Glomerular visceral epithelial cell (primary cell): ENCODE measurements at regions not wholly inside any gene's neighbourhood (a gene's known extent, or its start where the extent isn't known, plus 50 kb on each side); places are given as distances from the start of the nearest gene placed in this dataset.
"Not testable (repeated sequence)": the region's sequence is repeated elsewhere in the genome, so short reads cannot be mapped to it uniquely, and the experiment has no call there.

Experiments
- DNase-seq: peaks from one replicate; pipeline ENCODE4 v3.0.0-alpha.2; 2016; ENCODE audit errors: extremely low spot score

DNA sequence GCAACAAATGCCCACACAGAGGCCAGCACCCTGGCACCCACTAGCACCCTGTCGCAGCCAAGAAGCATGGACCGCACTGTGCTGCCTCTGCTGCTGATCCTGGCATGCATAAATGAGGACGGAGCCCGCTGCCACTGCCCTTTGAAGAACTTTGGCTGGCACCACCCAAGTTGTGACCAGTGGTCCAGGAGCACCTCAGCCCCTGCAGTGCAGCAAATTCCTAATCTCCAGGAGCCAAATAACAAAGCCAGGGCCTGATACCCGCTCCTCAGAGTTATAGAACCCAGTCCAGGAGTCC is 807.2 kb downstream of the GLUD2 start:
- no peak for DNase-seq

DNA sequence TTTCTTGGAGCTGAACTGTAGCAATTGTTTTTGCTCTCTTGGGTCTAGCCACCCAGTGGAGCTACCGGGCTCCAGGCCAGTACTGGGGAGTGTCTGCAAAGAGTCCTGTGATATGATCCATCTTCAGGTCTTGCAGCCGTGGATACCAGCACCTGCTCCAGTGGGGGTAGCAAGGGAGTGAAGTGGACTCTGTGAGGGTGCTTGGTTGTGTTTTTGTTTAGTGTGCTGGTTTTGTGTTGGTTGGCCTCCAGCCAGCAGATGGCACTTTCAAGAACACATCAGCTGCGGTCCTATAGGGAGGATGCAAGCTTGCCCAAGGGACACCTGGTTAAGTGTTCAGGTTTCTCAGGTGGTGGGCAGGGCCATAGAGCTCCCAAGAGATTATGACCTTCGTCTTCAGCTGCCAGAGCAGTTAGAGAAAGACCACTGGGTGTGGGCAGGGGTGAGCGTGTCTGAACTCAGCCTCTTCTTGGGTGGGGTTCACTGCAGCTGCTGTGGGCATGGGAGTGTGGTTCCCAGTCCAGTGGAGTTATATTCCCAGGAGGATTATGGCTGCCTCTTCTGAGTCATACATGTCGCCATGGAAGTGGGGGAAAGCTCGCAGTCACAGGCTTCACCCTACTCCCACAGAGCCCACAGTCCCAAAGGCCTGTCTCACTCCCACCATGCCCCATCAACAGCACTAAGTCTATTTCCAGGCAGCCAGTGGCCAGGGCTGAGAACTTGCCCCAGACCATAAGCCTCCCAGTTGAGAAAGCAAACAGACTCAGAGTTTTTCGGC is 811.6 kb downstream of the GLUD2 start:
- no peak for DNase-seq

DNA sequence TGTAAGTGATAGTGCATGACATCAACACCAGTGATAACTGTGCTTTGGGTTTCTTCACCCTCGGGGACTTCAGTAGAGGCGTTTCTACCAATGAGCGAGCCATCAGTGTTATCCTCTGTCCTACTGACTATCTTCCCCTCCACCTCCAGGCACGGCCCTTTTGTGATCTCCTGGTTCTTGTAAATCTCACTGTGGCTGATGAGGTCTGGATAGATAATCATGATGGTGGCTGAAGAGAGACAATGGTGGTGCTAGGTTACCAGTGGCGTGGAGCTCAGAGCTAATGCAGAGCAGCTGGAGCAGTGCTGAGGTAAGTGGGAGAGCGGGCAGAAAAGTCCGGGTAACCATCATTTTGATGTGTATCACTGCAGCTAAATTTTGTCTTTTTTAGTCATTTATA is 816.6 kb downstream of the GLUD2 start:
- no peak for DNase-seq

DNA sequence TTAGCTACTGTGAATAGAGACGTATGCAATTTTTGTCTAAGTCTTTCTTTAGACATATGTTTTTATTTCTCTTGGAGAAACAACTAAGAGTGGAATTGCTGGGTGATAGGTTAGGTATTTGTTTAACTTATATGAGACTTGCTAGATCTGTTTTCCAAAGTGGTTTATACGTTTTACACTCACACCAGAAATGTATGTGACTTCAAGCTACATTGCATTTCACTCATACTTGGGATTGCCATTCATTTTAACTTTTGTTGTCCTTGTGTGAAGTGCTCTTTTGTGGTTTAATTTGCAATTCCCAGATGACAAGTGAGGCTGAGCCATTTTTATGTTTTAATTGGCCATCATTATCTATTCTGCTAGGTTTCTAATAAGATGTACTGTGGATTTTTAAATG is 817.2 kb downstream of the GLUD2 start:
- no peak for DNase-seq

DNA sequence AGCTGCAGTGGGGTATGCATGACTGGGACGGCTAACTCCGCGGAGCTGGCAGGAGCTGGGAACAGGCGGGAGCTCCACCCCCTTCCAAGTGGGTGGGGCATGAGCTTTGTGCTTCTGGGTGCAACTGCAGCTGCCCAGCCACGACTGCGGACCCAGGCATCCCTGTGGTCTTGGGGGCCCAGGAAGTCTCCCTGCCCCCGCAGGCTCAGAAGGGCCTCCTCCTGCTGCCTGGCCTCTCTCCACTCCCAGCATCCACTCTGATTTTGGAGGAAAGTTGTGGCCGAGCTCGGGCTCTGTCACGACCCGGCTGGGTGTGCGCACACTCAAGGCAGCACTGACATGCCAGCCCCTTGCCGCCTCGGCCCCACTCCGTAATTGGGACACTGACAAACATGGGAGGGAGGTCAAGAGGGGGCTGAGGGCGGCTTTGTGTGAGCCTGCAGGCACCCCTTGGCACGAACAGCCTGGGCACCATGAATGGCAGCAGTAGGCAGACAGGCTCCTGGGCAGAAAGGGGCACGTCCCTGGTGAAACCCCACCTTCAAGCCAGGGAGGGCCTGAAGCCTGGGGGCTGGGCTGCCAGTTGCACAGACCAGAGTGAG is 822.6 kb downstream of the GLUD2 start:
- DNase-seq: no peak

DNA sequence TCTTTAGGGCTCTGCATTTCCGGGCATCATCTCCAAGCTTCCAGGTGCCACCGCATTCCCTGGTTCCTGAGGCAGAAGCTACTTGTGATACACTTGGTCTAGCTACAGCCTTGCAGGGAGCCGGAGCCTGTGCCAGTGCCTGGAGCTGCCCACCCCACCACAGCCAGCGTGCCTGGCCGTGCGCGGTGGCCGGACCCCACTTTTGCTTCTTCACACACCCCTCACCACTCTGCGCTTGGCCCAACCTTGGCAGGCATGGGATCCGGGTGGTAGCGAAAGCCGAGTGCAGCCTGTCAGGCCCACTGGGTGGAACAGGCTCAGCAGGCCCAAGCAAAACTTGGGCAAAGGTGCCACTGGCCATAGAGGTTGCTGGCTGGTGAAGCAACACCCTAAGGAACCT is 823.7 kb downstream of the GLUD2 start:
- no peak for DNase-seq

DNA sequence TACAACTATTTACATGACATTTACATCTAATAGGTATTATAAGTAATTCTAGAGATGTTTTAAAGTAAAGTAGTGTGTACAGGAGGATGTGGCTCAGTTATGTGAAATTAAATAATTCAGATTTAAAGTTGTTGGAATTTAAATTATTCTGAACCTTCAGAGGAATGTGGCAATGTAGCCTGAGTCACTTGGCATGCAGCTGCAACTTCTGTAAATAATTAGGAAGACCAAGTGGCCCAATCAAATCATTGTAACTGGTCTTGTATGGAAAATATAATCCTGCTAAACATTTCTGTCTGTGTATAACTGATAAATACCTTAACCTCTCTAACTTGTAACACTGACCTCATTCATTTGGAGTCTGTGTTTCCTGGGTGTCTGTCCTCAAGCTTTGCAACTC is 828.9 kb downstream of the GLUD2 start:
- DNase-seq: peak; percentile 40

DNA sequence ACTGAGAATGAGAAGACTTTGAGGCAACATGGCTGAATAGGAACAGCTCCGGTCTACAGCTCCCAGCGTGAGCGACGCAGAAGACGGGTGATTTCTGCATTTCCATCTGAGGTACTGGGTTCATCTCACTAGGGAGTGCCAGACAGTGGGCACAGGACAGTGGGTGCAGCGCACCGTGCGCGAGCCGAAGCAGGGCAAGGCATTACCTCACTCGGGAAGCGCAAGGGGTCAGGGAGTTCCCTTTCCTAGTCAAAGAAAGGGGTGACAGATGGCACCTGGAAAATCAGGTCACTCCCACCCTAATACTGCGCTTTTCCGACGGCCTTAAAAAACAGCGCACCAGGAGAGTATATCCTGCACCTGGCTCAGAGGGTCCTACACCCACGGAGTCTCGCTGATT is 829.9 kb downstream of the GLUD2 start:
- not testable (repeated sequence) for DNase-seq

DNA sequence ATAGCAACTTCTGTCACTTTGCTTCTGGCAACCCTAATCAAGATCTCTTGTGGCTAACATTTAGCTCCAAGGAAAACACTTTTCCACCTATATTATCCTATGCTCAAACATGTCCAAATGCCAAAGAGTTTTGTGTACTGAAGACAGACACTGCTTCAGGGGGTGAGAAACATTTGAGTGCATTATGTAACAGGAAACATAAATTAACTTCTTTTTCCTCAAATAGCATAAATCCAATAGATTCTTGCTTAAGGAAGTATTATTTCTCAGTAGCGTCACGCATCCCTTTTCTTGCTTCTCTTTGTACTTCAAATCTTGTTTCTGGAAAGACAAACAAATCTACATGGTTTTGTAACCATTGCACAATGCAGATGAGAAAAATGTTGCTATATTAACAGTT is 839.1 kb downstream of the GLUD2 start:
- no peak for DNase-seq

DNA sequence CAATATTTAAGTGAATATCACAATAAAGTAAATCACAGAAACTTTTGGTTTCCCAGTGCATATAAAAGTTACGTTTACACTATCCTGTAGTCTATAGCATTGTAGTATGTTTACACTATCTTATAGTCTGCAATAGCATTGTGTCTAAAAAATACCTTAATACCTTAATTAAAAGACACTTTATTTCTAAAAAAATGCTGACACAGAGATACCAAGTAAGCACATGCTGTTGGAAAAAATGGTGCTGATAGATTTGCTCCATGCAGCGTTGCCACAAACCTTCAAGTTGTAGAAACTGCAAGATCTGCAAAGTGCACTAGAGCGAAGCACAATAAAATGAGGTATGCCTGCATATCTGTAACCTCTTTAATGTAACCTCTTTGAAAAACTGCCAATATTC is 847.3 kb downstream of the GLUD2 start:
- no peak for DNase-seq

DNA sequence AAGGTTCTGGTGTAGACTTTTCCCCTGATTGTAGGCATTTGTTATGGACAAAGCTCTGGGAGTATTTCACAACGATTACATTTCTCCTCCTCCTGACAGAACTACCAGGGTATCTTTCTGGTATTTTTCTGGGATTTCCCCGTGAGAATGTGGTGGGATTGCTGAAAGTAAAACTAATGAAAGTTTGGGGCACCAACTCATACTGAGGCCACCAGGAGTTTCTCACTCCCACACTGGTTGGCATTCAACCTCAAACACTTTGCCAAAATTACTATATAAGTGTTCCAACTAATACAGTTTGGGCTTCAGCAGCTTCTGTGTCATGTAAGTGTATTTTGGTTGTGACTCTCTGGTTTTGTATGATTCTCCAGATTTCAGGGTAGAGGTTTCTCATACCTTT is 855.1 kb downstream of the GLUD2 start:
- peak; percentile 1 for DNase-seq

DNA sequence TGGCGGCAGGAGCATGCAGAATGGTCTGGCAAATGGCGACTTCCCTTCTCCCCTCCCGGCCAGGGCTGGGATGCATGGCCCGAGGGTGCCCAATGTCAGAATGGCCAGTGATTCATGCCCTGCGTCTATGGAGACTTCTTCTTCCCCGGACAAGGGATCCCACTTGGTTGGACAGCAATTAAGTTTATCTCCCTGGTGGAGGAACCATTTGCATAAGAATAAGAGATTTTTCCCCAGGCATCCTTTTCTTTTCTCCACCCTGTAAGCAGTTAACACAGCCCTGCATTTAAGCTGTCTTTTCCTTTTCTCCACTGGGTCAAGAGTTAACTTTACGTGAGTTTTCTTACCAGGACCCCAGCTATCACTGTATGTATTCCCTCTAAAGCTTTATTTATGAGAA is 856.6 kb downstream of the GLUD2 start:
- DNase-seq: no peak

DNA sequence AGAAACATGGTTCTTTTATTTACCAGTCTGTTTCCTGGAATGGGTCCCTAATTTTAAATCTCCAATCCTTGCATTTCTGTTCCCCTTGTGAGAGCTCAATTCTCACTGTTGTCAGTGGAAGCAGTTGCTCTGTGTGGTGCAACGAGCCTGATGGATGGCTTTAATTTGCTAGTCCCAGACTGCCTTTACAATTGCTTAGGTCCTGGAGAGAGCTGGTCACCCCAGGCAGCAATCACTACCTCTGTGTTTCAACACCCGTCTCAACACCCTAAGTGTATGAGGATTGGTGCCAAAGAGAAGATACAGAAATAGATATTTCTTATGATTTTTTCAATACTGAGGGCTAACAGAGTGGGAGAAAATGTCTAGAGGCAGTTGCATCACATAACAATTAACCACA is 873.8 kb downstream of the GLUD2 start:
- no peak for DNase-seq

DNA sequence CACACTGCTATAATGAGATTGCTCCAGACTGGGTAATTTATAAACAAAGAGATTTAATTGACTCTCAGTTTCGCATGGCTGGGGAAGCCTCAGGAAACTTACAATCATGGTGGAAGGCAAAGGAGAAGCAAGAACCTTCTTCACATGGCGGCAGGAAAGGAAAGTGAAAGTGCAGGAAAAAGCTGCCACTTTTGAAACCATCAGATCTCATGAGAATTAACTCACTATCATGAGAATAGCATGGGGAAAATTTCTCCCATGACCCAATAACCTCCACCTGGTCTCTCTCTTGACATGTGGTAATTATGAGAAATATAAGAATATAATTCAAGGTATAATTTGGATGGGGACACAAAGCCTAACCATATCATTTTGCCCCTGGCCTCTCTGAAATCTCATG is 884.2 kb downstream of the GLUD2 start:
- no peak for DNase-seq

DNA sequence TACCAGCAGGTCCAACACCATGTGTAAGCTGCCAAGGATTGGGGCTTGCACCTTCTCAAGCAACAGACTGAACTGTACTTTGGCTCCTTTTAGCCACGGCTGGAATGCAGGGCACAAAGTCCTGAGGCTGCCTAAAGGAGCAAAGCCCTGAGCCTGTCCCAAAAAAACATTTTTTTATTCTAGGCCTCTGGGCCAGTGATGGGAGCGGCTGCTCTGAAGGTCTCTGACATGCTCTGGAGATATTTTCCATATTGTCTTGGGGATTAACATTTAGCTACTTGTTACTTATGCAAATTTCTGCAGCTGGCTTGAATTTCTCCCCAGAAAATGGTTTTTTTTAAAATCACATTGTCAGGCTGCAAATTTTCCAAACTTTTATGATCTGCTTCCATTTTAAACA is 885.3 kb downstream of the GLUD2 start:
- no peak for DNase-seq

DNA sequence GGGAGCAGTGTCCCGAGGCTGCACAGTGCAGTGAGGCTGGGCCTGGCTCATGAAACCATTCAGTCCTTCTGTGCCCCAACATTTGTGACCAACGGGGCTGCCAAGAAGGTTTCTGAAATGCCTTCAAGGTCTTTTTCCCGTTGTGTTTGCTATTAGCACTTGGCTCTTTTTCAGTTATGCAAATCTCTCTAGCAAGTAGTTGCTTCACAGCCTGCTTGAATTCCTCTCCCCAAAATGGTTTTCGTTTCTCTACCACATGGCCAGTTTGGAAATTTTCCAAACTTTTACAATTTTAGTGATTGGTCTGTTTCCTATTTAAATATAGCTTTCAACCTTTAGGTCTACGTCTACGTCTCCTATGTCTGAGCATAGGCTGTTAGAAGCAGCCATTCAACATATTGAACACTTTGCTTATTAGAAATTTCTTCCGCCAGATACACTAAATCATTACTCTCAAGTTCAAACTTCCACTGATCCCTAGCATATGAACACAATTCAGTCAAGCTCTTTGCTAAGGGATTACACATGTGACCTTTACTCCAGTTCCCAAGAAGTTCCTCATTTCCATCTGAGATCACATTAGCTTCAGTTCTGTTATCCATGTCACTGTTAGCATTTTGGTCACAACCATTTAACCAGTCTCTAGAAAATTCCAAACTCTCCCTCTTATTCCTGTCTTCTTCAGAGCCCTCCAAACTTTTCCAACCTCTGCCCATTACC is 901.8 kb downstream of the GLUD2 start:
- DNase-seq: no peak

DNA sequence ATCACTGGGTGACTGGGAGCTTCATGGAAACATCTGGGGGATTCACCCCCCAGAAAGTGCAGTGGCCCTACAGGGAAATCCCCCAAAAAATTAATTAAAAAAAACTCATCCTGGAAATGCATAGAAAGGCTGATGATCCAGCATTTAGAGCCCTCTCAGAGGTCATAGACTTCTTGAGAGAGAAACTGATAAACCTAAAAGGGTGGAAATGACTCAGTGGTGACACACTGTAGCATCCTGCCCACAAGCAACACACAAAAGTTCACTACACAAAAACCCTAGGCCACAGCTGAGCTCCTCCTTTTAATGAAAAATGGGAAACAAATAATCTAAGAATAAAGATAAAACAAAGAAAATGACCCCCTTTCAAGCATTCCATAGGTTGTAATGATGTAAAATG is 911.5 kb downstream of the GLUD2 start:
- peak; percentile 0 for DNase-seq

DNA sequence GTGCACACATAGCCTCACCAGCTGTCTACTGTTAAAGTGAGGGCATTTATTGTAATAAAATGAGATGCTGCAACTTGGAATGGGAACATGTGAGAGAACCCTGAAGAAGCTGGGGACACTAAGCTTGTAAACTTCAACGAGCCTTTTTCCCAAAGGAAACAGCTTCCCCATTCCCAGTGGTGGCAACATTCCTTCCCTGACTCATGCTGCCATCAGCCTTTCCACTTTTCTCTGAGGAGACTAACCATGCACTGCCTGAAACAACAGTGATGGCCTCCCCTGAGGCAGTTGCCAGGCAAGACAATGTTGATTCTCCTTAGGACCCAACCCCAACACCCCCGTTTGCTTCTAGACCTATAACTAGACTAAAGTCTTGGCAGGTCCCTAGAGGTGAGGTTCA is 928.3 kb downstream of the GLUD2 start:
- DNase-seq: no peak

DNA sequence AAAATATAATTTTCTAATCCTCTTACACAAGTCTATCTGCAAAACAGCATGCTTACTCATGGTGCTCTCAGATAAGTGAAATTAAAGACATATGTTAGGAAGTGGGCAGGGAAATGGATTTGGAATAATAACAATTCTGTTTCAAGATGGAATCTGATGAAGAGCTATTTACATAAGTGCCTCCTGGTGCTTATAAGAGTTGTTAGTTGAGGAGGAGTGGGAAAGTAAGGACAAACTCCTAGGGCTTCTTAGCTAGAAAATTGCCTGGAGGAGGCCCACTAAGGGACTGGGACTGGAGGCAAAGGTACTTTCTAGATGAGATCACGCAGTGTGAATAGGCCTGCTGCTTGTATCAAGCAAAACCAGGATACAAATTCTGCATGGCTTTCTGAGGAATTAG is 939.8 kb downstream of the GLUD2 start:
- DNase-seq: no peak

DNA sequence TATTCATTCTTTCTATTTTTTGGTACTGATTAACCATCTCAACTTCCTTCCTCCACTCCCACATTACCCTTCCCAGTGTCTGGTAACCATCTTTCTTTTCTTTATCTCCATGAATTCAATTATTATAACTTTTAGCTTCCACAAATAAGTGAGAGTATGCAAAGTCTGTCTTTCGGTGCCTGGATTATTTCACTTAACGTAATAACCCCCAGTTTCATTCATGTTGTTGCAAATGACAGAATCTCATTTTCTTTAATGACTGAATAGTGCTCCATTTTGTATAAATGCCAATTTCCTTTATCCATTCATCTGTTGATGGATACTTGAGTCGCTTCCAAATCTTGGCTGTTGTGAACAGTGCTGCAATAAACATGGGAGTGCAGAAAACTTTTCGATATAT is 940.4 kb downstream of the GLUD2 start:
- DNase-seq: no peak

DNA sequence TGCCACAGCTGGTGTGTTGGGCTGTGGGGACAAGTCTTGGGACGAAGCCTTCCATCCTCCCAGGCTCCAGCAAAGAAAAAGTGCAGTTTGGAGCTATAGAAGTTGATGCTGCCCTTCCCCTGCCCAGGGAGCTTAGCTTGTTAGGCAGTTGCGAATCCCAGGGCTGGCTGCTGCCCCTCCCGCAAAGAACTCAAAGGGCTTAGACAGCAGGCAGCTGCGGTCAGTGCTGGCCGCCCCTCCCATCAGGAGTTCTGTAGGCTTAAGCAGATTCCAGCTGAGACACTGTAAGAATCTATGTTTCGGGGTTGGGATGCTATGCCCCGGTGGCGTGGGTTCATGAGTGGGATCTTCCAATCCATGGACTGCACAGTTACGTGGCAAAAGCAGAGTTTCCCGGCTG is 956.7 kb downstream of the GLUD2 start:
- DNase-seq: no peak

DNA sequence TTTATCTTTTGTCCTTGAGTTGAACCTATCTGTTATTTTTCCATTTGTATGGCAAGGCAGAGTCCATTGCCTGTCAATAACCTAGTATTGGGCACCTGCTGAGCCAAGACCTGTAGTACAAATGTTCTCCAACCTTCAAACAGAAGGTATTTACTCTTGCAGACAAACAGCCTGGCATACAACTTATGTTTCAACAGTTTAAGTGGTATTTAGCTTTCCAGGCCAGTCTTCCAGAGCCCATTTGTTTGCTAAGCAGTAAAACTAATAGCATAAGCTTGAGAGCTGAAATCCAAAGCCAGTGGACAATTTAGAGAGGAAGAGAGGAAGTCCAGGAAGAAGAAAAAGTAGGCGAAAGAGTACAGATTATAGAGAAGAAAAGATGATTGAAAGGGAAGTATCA is 979.3 kb downstream of the GLUD2 start:
- DNase-seq: no peak

DNA sequence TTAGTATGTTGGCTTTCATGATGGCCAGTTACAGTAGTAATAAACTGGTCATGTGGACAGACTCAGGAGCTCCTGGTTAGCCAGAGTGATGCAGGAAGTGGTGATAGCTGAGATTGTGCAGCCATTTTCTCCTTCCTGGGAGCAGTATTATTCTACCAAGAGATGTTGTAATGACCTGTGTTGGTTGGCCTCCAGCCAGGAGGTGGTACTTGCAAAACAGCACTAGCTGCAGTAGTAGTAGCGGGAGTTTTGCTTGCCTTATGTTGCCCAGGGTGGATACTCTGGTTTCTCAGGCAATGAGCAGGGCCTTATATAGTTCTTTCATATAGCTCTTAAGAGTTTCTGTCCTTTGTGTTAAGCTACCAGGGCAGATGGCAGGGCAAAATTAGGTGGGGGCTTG is 998.8 kb downstream of the GLUD2 start:
- DNase-seq: no peak
